UCSD-AML1 (cell line): ENCODE measurements at regions not wholly inside any gene's neighbourhood (a gene's known extent, or its start where the extent isn't known, plus 50 kb on each side); places are given as distances from the start of the nearest gene placed in this dataset.

ENCODE experiments used
- DNase-seq: peaks from one replicate; lab custom pipeline; 2025; ENCODE audit not compliant: unreplicated experiment; lab: John Stamatoyannopoulos, UW

DNA sequence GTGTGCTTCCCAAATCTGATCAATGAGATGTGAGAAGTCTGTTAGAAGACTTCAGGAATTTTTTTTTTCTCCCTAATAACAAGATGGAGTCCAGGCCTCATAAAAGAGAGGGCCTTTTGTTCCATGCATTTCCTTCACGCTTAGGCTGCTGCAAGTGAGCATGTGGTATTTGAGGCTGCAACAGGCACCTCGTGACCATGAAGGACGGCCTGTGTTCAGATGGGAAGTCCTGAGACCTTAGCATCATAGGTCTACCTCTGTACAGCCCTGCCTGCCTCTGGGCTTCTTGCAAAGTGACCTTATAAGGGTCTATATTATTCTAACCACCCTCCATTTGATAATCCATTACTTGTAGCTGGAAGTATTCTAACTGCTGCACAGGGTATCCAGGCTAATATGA is 86.6 kb downstream of the BOD1 start:
- no peak for DNase-seq

DNA sequence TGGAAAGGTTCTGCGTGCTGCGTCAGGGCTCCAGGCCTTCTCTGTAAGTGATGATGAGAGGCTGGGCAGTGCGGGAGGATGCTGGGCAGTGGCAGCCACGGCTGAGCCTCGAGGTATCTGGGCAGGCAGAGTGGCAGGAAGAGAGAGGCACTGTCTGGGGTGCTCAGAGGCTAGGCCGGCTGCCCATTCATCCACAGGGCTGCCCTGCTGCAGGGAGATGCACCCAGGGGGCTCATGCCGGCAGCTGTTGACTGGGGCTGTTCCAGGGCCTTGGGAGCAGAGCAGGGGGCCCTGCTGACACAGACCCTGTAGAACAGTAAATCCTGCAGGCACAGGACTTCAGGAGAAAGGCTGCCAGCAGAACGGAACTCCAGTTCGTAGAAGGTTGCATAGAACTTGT is 88.8 kb downstream of the BOD1 start:
- no peak for DNase-seq

DNA sequence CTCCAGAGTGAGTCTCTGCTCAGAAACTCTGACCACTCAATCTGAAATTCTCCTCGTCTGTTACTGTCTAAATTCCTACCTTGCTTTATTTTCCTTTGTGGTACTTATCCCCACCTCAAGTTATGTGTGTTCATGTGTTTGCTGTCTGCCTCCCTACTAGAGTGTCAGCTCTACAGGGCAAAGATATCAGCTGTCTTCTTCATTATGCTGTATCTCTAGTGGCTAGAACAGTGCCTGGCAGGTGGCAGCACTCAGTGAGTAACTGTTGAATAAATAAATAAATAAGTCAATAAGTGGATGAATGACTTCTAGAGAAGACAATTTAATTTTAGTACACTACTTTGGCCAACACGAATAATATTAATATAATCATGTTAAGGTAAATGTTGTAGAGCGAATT is 92.3 kb downstream of the BOD1 start:
- no peak for DNase-seq

DNA sequence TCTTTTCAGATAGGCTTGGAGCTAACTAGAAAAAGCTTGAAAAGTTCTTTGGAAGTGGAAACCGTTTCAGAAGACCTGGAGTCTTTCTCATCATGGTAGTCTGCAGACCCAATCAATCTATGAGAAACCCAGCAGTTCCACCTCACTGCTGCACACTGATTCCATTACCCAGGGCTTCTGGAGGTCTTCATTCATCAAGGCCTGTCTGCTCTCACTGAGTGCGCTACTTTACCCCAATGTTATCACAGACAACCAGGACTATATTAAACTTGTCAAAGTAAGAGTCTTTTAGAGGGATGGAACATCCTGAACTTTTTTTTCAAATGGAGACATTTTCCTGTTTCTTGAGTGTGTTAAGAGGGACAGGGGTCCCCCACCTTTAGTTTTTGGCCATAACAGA is 93.1 kb downstream of the BOD1 start:
- no peak for DNase-seq

DNA sequence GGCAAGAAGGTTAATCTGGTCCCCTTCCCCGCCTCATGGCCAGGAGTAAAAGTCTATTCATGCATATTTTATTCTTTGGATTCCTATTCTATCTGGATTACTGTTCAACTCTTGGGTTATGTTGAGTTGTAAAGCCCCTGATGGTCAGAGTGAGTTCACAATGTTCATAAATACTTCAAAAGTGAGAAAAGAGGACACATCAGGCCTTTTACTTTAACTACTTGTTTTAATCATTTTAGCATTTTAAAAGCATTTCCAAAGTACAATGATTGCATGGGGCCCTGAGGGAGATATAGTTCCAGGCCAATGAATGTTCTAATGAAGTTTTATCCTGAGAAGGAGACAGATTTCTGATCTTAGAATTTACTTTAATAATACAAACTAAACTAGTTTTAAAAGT is 93.9 kb downstream of the BOD1 start:
- no peak for DNase-seq

DNA sequence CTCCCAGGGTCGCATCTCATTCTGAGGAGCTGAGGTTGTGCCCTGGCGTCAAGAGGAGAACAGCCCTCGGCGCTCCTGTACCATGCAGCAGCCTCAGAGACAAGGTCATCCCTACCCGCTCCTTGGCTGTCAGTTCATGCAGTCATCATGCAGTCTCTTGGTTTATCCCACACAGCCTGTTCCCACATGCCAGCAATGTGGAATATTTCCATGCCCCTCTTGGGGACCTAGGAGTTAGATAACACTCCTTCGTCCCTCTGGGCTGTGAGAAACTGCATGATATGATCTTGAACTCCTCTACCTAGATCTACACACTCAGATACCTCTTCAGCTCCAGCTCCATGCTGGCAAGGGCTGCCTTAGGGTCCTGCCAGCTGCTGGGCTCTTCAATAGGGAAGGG is 97.6 kb downstream of the BOD1 start:
- DNase-seq, result no peak

DNA sequence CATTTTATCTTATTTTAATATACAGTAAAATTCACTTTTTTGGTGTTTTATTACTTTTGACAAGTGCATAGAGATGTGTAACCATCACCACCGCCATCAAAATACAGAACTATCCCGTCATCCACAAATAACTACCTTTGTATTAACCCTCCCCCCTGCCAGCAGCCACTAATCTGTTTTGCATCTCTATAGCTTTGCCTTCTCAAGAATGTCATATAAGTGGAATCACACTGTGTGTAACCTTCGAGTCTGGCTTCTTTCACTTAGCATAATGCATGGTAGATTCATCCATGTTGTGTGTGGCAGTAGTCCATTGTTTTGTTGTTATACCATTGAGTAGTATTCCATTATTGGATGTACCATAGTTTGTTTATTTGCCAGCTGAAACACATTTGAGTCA is 98.8 kb downstream of the BOD1 start:
- no peak for DNase-seq

DNA sequence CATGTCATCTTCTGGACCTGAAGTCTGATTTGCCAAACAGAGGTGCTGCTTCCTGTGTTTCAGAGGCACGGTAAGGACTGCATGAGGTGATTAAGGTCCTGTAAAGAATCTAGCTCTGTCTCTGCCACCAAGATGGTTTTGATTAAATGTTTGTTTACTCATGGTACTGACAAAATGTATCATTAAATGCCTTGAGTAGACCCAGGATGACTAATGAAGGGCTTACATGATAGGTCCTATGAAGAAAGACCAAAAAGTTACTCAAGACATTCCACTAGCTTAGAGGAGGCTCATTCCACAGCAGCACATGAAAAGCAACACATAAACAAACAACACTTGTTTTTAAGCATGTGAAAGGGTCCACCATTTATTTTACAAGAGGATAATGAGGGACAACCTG is 100.9 kb downstream of the BOD1 start:
- no peak for DNase-seq

DNA sequence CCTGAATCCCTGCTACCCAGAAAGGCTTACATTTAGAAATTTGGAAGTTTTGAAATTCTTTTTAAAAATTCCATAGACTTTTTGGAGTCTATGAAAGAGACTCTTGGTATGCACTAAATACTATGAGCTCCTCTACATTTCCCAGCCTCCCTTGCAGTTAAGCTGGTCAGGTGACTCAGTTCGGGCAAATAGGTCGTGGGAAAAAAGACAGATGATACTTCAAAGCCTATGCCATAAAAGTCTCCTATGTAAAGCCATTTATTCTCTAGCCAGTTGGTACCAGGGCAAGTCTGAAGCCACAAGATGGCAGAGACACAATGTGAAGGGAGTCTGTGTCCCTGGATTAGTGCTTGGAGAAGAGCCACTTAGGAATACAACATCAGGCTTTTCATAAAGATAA is 101.8 kb downstream of the BOD1 start:
- no peak for DNase-seq

DNA sequence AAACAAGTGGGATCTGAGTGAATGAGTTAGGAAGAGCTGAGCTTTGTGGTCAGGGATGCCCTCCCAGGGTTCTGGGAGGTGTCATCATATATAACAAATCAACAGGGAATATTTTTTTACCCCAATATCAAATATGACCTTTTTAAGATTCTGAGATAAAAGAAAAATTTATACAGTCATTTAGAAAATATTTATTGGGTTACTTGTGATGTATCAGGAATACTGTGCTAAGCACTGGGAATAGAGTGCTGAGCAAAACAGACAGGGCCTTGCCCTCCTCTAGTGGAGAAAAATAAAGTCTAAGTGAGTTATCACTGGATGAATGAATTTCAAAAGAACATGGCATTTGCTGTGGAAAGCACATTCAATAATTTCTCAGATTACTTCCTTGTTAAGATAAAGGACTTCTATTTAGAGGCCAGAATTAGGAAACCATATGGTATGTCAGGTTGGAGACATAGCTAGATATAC is 102.9 kb downstream of the BOD1 start:
- no peak for DNase-seq

DNA sequence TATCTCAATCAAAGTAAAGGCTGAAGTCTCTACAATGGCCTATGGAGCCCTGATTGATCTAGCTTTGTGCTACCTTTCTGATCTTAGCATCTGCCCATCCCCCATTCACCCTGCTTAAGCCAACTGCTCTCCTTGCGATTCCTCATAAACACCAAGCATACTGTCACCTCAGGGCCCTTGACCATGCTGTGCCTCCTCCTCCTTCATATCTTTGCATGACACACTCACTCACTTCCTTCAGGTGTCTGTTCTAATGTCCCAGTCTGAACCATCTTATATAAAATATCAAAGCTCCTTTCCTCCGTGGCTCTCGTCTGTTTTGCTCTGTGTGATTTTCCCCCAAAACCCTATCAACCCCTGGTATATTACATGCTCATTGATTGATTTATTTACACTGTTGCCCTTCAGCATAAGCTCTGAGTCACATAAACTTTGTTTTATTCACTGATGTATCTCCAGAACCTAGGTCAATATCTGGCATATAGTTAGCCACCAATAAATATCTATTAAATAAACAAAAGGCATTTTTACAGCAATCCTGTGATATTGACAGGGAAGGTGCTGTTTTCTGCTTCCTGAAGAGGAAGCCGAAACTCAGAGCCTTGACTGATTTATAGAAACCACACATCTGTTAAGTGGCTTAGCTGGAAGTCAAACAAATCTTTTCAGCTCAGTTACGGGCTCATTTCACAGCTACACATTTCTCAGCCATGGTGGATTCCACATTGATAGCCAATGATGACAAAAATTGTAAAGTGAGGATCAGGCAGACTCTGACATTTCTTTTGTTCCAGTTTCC is 103.6 kb downstream of the BOD1 start:
- no peak for DNase-seq

DNA sequence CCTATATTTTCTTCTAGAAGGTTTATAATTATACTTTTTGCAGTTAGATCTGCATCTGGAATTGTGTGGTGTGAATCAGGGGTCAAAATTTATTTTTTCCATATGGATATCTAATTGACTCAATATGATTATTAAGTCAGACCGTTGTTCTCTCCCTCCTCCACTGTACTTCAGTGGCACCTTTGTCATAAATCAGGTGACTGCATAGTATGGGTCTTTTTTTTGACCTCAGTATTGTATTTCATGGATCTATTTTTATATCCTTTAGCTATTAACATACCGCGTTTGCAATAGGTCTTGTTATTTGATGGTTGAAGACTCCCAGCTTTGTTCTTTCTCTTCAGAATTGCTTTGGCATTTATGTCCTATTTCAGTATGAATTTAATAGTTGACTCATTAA is 107.4 kb downstream of the BOD1 start:
- DNase-seq, result no peak

DNA sequence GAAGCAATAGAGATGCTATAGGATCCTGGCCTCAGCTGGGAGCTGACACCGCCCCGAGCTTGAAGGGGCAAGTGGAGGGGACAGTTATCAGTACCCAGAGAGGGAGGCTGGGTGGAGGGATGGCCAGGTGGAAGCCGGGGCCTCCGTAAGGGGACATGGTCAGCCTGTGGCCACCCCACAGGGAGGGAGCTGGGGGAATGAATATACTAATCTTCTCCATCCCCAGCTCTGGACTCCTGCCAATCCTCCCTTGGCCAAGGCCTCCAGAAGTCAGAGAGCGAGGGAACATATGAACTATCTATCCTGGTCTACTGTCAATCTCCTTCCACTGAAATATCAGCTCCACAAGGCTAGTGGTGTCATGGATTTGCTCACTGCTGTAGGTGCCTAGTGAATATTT is 109.3 kb downstream of the BOD1 start:
- no peak for DNase-seq

DNA sequence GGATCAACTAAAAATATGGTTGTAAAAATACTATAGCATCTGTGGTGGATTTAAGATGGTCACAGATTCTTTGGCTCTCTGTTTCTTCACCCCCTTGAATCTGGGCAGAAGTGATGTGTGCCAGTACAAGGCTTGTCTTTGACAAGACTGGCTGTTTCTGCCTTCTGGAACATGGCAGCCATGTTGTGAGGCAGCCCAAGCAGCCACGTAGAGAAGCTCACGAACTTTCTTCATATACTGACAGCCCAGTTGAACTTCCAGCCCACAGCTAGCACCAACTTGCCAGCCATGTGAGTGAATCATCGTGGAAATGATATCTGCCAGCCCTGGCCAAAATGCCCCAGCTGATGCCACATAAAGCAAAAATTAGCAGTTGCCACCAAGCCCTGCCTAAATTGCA is 110.8 kb downstream of the BOD1 start:
- DNase-seq, result no peak

DNA sequence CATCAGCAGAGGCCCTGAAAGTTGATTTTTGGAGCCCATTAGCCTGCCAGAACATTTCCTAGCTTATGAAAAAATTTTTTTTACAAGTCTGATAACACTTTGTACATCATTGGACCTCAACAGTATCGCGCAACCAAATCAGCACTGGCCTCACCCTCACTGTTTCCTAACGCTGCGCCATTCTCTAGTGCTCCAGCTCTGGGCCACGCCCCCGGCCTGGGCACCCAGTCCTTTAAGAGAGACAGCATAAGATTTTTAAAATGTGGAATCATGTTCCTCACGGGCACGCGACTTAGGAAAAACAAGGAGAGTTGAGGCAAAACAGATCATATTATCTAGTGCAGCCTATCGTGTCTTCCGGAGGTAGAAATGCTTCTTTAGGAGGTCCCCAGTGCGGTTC is 114.5 kb downstream of the BOD1 start:
- no peak for DNase-seq

DNA sequence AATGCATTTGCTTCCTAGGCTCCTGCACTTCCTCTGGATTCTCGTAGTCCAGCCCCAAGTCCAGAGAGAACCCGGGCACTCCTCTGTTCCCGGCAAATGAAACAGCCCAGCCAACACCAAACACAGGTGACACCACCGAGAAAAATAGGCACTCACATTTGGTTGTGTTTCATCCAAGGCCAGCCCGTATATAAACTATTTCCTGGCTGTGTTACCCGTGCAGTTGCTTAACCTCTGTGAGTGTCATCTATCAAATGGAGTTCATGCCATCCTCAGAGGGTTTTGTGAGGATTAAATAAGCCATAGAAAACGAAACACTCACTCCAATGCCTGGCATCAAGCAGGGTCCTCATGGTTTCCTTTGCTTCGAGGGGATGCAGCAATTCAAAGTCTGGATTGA is 115.2 kb downstream of the BOD1 start:
- DNase-seq, result no peak

DNA sequence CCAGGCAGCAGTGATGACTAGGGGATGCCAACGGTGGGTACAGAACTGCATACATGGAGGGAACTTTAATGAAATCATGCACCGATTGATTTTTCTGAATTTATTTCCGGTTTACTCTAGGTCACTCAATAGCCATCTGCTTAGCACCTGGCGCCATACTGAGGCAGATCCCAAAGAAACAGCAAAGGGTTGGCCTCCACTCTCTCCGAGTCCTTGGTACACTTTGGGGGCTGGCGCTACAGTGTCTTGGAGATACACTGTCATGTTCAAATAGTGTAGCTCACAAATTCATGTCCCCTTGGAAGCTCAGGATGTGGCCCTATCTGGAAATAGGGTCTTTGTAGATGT is 116.3 kb downstream of the BOD1 start:
- DNase-seq, result no peak

DNA sequence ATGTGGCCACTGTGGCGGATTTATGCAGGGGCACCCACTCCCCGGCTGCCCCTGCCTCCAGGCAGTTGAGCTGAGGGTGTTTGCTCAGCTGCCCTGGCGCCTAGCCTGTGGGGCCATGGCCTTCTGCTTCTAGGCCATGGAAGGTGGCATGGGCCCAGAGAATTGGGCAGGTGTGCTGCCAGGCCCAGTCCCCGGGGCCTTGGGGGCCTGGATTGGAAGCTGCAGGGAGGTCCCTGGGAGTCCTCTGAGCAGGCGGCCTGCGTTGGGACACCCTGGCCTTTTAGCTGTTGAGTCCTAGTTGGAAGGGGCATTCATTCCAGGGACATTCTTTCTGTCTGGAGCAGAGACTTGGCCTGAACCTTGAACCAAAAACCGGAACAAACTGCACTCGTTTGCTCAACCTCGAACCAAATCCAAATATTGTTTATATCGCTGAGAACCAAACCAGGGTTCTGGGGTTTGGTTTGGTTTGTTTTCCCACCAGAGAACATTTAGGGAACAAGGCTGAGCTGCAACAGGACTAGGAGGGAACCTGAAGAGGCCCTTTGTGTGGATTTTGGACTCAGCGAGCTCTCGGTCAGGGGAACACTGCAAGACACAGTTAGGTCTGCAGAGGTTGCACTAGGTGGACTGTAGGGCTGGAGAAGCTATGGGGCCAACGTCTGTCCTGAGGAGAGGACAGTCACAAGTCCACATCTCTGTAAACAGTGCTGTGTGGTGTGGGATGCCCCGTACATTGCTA is 116.8 kb downstream of the BOD1 start:
- no peak for DNase-seq

DNA sequence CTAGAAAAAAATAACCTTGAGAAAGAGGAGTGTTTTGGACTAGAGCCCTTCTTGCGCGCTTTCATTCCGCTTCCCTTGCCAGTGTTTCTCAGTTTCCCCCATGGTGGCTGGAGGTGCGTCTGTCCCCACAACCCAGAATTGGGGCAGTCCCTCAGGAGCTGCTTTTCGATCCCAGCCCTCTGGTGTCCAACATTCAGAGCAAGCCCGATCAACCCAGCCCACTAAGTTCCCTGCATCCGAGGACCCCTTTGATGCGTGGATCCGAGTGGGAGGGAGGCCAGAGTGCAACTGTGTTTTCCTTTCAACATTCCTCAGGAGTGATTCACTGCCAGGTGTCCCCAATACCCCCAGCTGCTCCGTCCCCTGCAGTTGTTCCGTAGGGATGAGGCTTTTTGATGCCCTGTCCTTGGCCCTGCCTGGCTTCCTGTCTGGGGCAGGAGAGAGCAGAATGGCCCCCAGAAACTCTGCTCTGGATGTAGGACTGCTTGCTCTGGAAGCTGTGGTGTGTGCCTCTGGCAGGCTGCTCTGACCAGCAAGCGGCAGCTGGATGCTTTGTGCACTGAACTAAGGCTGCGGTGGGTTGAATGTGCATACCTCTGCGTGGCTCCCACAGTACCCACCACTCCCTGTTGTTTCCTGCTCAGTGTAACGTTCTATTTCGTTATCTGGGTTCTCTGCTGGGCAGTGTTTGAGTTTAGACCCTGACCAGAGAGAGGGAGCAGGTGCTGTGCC is 117.5 kb downstream of the BOD1 start:
- no peak for DNase-seq

DNA sequence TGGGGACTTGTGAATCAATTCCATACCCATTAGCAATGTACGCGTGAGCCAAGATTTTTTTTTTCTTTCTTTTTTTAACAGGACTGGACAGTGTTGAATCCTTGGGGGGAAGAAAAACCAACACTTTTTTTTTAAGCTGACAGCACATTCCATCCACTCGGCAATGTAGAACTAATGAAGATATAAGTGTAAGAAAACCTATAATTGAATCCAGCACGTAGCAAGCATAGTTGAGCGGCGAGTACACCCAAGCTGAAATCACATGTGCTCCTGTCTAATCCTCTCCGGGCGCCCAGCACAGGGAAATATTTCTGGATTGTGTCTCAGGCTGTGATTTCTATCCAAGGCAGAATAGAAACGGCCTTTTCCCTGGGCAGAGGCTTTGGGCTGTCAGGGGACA is 118.2 kb downstream of the BOD1 start:
- DNase-seq, result no peak

DNA sequence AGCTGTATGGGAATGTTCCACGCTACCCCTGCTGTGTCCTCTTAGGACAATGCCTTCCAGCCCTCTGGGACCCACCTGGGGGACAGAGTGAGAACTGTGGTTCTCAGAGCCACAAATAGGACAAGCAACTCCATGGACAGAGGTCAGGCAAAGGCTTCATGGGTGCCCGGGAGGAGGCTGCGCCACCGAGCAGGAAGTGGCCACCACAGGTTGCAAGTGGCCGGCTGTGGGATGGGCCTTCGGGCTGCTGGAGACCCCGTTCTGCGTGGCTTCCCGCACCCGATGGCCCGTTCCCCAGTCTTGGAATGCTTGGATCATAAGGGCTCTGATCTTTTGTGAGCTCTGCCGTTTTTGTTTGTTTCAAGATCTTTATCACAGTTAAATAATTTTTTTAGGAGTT is 118.8 kb downstream of the BOD1 start:
- DNase-seq, result no peak

DNA sequence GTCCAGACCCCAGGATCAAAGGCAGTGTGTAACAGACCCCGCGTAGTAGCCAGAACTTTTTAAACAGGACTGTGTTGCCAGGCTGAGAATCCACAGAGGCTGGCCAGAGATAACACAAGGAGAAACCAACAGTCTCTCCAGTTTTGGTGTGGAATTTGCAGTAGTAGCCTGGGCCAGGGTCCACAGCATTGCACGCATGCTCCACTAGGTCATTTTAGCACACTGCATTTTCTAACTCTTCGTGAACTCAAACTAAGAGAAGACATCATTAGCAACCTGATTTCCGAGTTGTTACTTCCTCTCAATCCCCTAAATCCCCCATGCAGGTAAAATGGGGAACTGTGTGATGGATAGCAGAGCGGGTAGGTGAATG is 119.6 kb downstream of the BOD1 start:
- DNase-seq, result no peak
